GM23338 (cell line): ENCODE measurements at regions not wholly inside any gene's neighbourhood (a gene's known extent, or its start where the extent isn't known, plus 50 kb on each side); places are given as distances from the start of the nearest gene placed in this dataset.
"Not testable (repeated sequence)": the region's sequence is repeated elsewhere in the genome, so short reads cannot be mapped to it uniquely, and the experiment has no call there.

ENCODE experiments used
- ATAC-seq: fragments of 200-7000 bp; cut with Tn5 transposase; 3 replicates; pipeline ENCODE4 v1.9.1; 2020
- DNase-seq: peaks from one replicate; pipeline ENCODE4 v3.0.0-alpha.2; 2015; ENCODE audit warnings: low spot score
- H2AFZ ChIP-seq: fragments of 200-600 bp; sonication (generic); 2 replicates; pipeline ENCODE4 v1.8.0; 2016; ENCODE audit warnings: antibody characterized with exemption, mild to moderate bottlenecking, moderate library complexity
- H3F3A ChIP-seq: fragments of 200-600 bp; sonication (generic); replicated peaks from 2 replicates; pipeline ENCODE4 v1.8.0; 2017; ENCODE audit warnings: antibody characterized with exemption, mixed run types, low read depth
- H3K27ac ChIP-seq: fragments of 200-600 bp; sonication (generic); 2 replicates; pipeline ENCODE4 v1.6.1; 2016; ENCODE audit warnings: low read depth
- H3K27me3 ChIP-seq: fragments of 200-600 bp; sonication (generic); 2 replicates; pipeline ENCODE4 v1.8.0; 2016; ENCODE audit warnings: mild to moderate bottlenecking, mixed run types, moderate library complexity; ENCODE audit not compliant: insufficient read depth
- H3K36me3 ChIP-seq: fragments of 200-600 bp; sonication (generic); 2 replicates; pipeline ENCODE4 v1.8.0; 2016; ENCODE audit warnings: mild to moderate bottlenecking; ENCODE audit not compliant: insufficient read depth
- H3K4me1 ChIP-seq: fragments of 200-600 bp; sonication (generic); 2 replicates; pipeline ENCODE4 v1.8.0; 2016; ENCODE audit warnings: mild to moderate bottlenecking, moderate library complexity; ENCODE audit not compliant: insufficient read depth
- H3K4me2 ChIP-seq: fragments of 200-600 bp; sonication (generic); 2 replicates; pipeline ENCODE4 v1.7.1; 2017; ENCODE audit warnings: mixed run types
- H3K4me3 ChIP-seq: fragments of 200-600 bp; sonication (generic); 2 replicates; pipeline ENCODE4 v1.6.1; 2016; ENCODE audit warnings: mixed run types
- H3K79me2 ChIP-seq: fragments of 200-600 bp; sonication (generic); replicated peaks from 2 replicates; pipeline ENCODE4 v1.8.0; 2017; ENCODE audit warnings: mild to moderate bottlenecking; ENCODE audit not compliant: insufficient read depth
- H3K9me2 ChIP-seq: fragments of 200-600 bp; sonication (generic); 2 replicates; pipeline ENCODE4 v1.8.0; 2017; ENCODE audit not compliant: insufficient read depth
- H4K20me1 ChIP-seq: fragments of 200-600 bp; sonication (generic); replicated peaks from 2 replicates; pipeline ENCODE4 v1.8.0; 2017; ENCODE audit warnings: mild to moderate bottlenecking; ENCODE audit not compliant: insufficient read depth
- H3K27ac Mint-ChIP-seq: 2 replicates; pipeline ENCODE4 v1.8.0; 2020; ENCODE audit warnings: inconsistent platforms, mild to moderate bottlenecking, moderate library complexity, mixed read lengths
- H3K27me3 Mint-ChIP-seq: 3 replicates; pipeline ENCODE4 v1.8.0; 2022; ENCODE audit warnings: low read depth, mild to moderate bottlenecking, moderate library complexity, mixed read lengths, inconsistent platforms; ENCODE audit not compliant: insufficient read depth, poor library complexity
- H3K36me3 Mint-ChIP-seq: 3 replicates; pipeline ENCODE4 v1.8.0; 2021; ENCODE audit warnings: low read depth, mild to moderate bottlenecking, inconsistent platforms, moderate library complexity, mixed read lengths
- H3K4me1 Mint-ChIP-seq: 3 replicates; pipeline ENCODE4 v1.8.0; 2020; ENCODE audit warnings: mild to moderate bottlenecking, inconsistent platforms, mixed read lengths
- H3K4me3 Mint-ChIP-seq: 3 replicates; pipeline ENCODE4 v1.8.0; 2021; ENCODE audit warnings: moderate library complexity, mild to moderate bottlenecking, inconsistent platforms, mixed read lengths
- H3K9me3 Mint-ChIP-seq: 3 replicates; pipeline ENCODE4 v1.8.0; 2020; ENCODE audit warnings: moderate library complexity, mild to moderate bottlenecking, inconsistent platforms, mixed read lengths
- CREB1 ChIP-seq: fragments of 250-450 bp; sonication (Bioruptor Pico); IDR thresholded peaks from 2 replicates; pipeline ENCODE4 v1.5.0; 2020; ENCODE audit warnings: low read depth, mild to moderate bottlenecking, moderate library complexity
- EZH2phosphoT487 ChIP-seq: fragments of 200-600 bp; sonication (generic); IDR thresholded peaks from one replicate; pipeline ENCODE4 v1.8.1; 2018; ENCODE audit warnings: antibody characterized with exemption; ENCODE audit not compliant: unreplicated experiment
- STAT1 ChIP-seq: IDR thresholded peaks from one replicate; pipeline ENCODE4 v1.6.1; 2016; ENCODE audit warnings: antibody characterized with exemption; ENCODE audit not compliant: unreplicated experiment
- ZNF114 ChIP-seq: fragments of 250-450 bp; sonication (Bioruptor Pico); IDR thresholded peaks from 2 replicates; pipeline ENCODE4 v1.5.0; 2020; ENCODE audit warnings: mild to moderate bottlenecking, moderate library complexity
- ZNF331 ChIP-seq: fragments of 250-450 bp; sonication (Bioruptor Pico); IDR thresholded peaks from 2 replicates; pipeline ENCODE4 v1.5.0; 2020; ENCODE audit warnings: low read depth, mild to moderate bottlenecking, moderate library complexity
- TF ChIP-seq, protein P1 (sequence below), 2 experiments: fragments of 200-600 bp in 1 of 2; sonication (generic) in 1 of 2; conservative IDR thresholded peaks; 2 replicates each; pipeline versions ENCODE4 v1.5.1 to v1.6.1; 2016 to 2017; ENCODE audit warnings: antibody characterized with exemption in 2 of 2, low read depth in 2 of 2, mild to moderate bottlenecking in 2 of 2, moderate library complexity in 1 of 2
- TF ChIP-seq, protein P2 (sequence below): IDR thresholded peaks from one replicate; pipeline ENCODE4 v1.6.1; 2018; ENCODE audit warnings: antibody characterized with exemption; ENCODE audit not compliant: unreplicated experiment

DNA sequence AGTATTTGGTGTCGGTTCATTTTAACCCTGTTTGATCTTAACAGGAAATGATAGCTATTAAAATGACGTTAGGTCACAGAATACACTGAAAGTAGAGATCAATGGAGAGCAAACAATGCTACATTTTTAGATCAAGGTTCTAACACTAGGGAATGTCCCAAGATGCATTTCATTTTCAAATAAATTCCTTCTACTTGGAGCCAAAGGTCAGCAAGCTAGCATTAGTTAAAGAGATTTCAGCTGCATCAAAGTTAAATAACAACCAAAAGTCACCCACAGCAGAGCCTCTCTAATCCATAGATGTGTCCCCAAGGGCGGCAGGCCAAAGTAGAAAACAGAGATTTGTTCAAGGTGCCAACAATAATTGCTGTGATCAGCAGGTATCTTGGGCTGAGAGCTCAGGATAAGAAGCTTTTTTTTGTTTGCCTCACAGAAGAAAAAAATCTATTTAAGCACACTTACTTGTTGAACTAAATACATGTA, 1233.6 kb upstream of the TMEFF2 start (continued):
- TF ChIP-seq, protein P1, sequence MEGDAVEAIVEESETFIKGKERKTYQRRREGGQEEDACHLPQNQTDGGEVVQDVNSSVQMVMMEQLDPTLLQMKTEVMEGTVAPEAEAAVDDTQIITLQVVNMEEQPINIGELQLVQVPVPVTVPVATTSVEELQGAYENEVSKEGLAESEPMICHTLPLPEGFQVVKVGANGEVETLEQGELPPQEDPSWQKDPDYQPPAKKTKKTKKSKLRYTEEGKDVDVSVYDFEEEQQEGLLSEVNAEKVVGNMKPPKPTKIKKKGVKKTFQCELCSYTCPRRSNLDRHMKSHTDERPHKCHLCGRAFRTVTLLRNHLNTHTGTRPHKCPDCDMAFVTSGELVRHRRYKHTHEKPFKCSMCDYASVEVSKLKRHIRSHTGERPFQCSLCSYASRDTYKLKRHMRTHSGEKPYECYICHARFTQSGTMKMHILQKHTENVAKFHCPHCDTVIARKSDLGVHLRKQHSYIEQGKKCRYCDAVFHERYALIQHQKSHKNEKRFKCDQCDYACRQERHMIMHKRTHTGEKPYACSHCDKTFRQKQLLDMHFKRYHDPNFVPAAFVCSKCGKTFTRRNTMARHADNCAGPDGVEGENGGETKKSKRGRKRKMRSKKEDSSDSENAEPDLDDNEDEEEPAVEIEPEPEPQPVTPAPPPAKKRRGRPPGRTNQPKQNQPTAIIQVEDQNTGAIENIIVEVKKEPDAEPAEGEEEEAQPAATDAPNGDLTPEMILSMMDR (conservative IDR thresholded peaks at IDR 0.05; ENCODE audit: low read depth in 2 of 2): no peak
- TF ChIP-seq EZH2phosphoT487: no peak
- no peak for TF ChIP-seq ZNF331 (CRISPR knock-in tag)

DNA sequence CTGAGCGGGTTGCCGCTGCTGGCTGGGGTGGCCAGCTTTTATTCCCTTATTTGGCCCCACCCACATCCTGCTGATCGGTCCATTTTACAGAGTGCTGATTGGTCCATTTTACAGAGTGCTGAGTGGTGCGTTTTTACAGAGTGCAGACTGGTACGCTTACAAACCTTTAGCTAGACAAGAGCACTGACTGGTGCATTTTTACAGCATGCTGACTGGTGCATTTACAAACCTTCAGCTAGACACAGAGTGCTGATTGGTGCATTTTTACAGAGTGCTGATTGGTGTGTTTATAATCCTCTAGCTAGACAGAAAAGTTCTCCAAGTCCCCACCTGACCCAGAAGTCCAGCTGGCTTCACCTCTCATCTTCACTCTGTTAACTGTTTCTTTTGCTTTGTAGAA, 1217.6 kb upstream of the TMEFF2 start:
- not testable (repeated sequence) for H3K27me3 Mint-ChIP-seq, H4K20me1 ChIP-seq, H2AFZ ChIP-seq, H3K4me3 Mint-ChIP-seq, H3K9me3 Mint-ChIP-seq, H3F3A ChIP-seq, H3K36me3 Mint-ChIP-seq, H3K27me3 ChIP-seq, H3K9me2 ChIP-seq, ATAC-seq, H3K4me1 ChIP-seq, DNase-seq, H3K4me2 ChIP-seq, H3K4me1 Mint-ChIP-seq, H3K27ac Mint-ChIP-seq, H3K27ac ChIP-seq, H3K36me3 ChIP-seq, H3K79me2 ChIP-seq, H3K4me3 ChIP-seq

DNA sequence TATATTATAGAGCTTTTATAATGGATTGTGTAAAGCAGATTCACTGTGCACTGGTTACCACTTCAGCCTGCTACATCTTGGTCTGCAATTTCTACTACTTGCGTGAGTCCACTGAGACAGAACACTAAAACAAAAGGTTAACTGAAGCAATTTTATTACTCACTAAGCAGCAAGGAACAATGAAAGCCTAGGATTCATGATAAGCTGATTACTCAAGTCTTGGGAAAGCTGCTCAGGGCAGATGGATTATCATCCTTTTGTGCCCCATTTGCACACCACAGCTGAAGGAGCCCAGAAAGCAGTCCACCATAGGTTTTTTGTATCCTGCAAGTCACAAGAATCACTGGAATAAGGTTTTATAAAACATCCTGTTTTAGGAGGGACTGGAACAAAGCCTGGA, 1215.2 kb upstream of the TMEFF2 start:
- no peak overlapping the region for H3K4me2 ChIP-seq
- H2AFZ ChIP-seq: no peak overlapping the region
- peaks cover 3% of the 10 kb centered on the region for H3K27me3 Mint-ChIP-seq
- H3K9me2 ChIP-seq: no peaks in the 10 kb centered on the region
- no peak overlapping the region for H3K4me3 ChIP-seq
- H3K27ac Mint-ChIP-seq: no peak overlapping the region
- no peak overlapping the region for H3K4me3 Mint-ChIP-seq
- H3K36me3 Mint-ChIP-seq: no peaks in the 10 kb centered on the region; the same call in 1 of the 3 replicates
- no peak overlapping the region for H3K27ac ChIP-seq
- H3K79me2 ChIP-seq: no peaks in the 10 kb centered on the region
- H3K9me3 Mint-ChIP-seq: peaks cover 5% of the 10 kb centered on the region; the same call in 2 of the 3 replicates
- no peaks in the 10 kb centered on the region for H3K4me1 ChIP-seq
- no peaks in the 10 kb centered on the region for H3K36me3 ChIP-seq
- no peaks in the 10 kb centered on the region for H3K4me1 Mint-ChIP-seq
- no peaks in the 10 kb centered on the region for H3F3A ChIP-seq
- no peak for ATAC-seq
- H4K20me1 ChIP-seq: no peaks in the 10 kb centered on the region
- no peak for DNase-seq
- H3K27me3 ChIP-seq: no peaks in the 10 kb centered on the region
- TF ChIP-seq STAT1: no peak
- TF ChIP-seq, protein P1 (conservative IDR thresholded peaks at IDR 0.05; ENCODE audit: low read depth in 2 of 2): no peak
- no peak for TF ChIP-seq CREB1 (CRISPR knock-in tag)
- TF ChIP-seq ZNF114 (CRISPR knock-in tag): no peak
- TF ChIP-seq, protein P2, sequence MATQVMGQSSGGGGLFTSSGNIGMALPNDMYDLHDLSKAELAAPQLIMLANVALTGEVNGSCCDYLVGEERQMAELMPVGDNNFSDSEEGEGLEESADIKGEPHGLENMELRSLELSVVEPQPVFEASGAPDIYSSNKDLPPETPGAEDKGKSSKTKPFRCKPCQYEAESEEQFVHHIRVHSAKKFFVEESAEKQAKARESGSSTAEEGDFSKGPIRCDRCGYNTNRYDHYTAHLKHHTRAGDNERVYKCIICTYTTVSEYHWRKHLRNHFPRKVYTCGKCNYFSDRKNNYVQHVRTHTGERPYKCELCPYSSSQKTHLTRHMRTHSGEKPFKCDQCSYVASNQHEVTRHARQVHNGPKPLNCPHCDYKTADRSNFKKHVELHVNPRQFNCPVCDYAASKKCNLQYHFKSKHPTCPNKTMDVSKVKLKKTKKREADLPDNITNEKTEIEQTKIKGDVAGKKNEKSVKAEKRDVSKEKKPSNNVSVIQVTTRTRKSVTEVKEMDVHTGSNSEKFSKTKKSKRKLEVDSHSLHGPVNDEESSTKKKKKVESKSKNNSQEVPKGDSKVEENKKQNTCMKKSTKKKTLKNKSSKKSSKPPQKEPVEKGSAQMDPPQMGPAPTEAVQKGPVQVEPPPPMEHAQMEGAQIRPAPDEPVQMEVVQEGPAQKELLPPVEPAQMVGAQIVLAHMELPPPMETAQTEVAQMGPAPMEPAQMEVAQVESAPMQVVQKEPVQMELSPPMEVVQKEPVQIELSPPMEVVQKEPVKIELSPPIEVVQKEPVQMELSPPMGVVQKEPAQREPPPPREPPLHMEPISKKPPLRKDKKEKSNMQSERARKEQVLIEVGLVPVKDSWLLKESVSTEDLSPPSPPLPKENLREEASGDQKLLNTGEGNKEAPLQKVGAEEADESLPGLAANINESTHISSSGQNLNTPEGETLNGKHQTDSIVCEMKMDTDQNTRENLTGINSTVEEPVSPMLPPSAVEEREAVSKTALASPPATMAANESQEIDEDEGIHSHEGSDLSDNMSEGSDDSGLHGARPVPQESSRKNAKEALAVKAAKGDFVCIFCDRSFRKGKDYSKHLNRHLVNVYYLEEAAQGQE: no peak
